ENCODE measurements at regions not wholly inside any gene's neighbourhood (a gene's known extent, or its start where the extent isn't known, plus 50 kb on each side); places are given as distances from the start of the nearest gene placed in this dataset.

- no peak for DNase-seq
- H3K27me3 ChIP-seq: no peaks in the 10 kb centered on the region
- peak; percentile 23; the same call in 1 of the 2 replicates for TF ChIP-seq CTCF (IDR thresholded peaks at IDR 0.05; ENCODE audit: low read depth, low read length)
- no peaks in the 10 kb centered on the region for H3K4me1 ChIP-seq
- H3K36me3 ChIP-seq: no peaks in the 10 kb centered on the region
- no peaks in the 10 kb centered on the region for H3K9me3 ChIP-seq
- no peak overlapping the region for H3K4me3 ChIP-seq (ENCODE audit: low read depth, low read length)
These were observed 584.0 kb downstream of the KCNA4 start for GRCh38 chr11:29432719-29433325.

GRCh38 chr11:29405305-29405704, 611.5 kb downstream of the KCNA4 start:
- DNase-seq: no peak
- Histone ChIP-seq H3K4me1 (no peaks in the 10 kb centered on the region), H3K9me3 (no peaks in the 10 kb centered on the region), H3K27me3 (no peaks in the 10 kb centered on the region), H3K4me3 (ENCODE audit: low read depth, low read length) (no peak overlapping the region), H3K36me3 (no peaks in the 10 kb centered on the region)
- no peak for TF ChIP-seq CTCF (IDR thresholded peaks at IDR 0.05; ENCODE audit: low read depth, low read length)

- Histone ChIP-seq H3K27me3 (no peaks in the 10 kb centered on the region), H3K4me3 (ENCODE audit: low read depth, low read length) (no peak overlapping the region), H3K36me3 (no peaks in the 10 kb centered on the region), H3K4me1 (no peaks in the 10 kb centered on the region), H3K9me3 (no peaks in the 10 kb centered on the region)
- no peak for DNase-seq
- TF ChIP-seq CTCF (IDR thresholded peaks at IDR 0.05; ENCODE audit: low read depth, low read length): no peak
These were observed 621.2 kb downstream of the KCNA4 start for GRCh38 chr11:29395555-29396072.

GRCh38 chr11:29389793-29390192, 627.0 kb downstream of the KCNA4 start:
- no peaks in the 10 kb centered on the region for H3K36me3 ChIP-seq
- no peaks in the 10 kb centered on the region for H3K9me3 ChIP-seq
- H3K4me1 ChIP-seq: no peaks in the 10 kb centered on the region
- no peak for DNase-seq
- H3K4me3 ChIP-seq (ENCODE audit: low read depth, low read length): no peak overlapping the region
- H3K27me3 ChIP-seq: no peaks in the 10 kb centered on the region
- TF ChIP-seq CTCF (IDR thresholded peaks at IDR 0.05; ENCODE audit: low read depth, low read length): no peak

- DNase-seq: no peak
- no peaks in the 10 kb centered on the region for H3K9me3 ChIP-seq
- no peaks in the 10 kb centered on the region for H3K4me1 ChIP-seq
- H3K36me3 ChIP-seq: no peaks in the 10 kb centered on the region
- no peak for TF ChIP-seq CTCF (IDR thresholded peaks at IDR 0.05; ENCODE audit: low read depth, low read length)
- no peaks in the 10 kb centered on the region for H3K27me3 ChIP-seq
- H3K4me3 ChIP-seq (ENCODE audit: low read depth, low read length): no peak overlapping the region
These were observed 643.1 kb downstream of the KCNA4 start for GRCh38 chr11:29373725-29374124.

- Histone ChIP-seq H3K27me3 (no peaks in the 10 kb centered on the region), H3K9me3 (no peaks in the 10 kb centered on the region), H3K4me1 (no peaks in the 10 kb centered on the region), H3K4me3 (ENCODE audit: low read depth, low read length) (no peak overlapping the region), H3K36me3 (no peaks in the 10 kb centered on the region)
- DNase-seq: no peak
- TF ChIP-seq CTCF (IDR thresholded peaks at IDR 0.05; ENCODE audit: low read depth, low read length): no peak
These were observed 648.7 kb downstream of the KCNA4 start for GRCh38 chr11:29368126-29368525.

All from BE2C (cell line).